Gastrocnemius medialis (tissue), 4 donors: ENCODE measurements at regions not wholly inside any gene's neighbourhood (a gene's known extent, or its start where the extent isn't known, plus 50 kb on each side); places are given as distances from the start of the nearest gene placed in this dataset.

Experiments used
- POLR2A ChIP-seq, 2 donors: fragments of 450-650 bp; IDR thresholded peaks; one replicate each; pipeline ENCODE4 v1.6.1; 2017; ENCODE audit warnings: antibody characterized with exemption in 2 of 2, mild to moderate bottlenecking in 2 of 2, moderate library complexity in 2 of 2
- TF ChIP-seq, protein P1 (sequence below), 5 experiments: fragments of 450-650 bp in 3 of 5; fragments of 200-600 bp in 2 of 5; sonication (generic) in 2 of 5; IDR thresholded peaks in 4 of 5; conservative IDR thresholded peaks in 1 of 5; 1 replicate in 4 of 5; 2 replicates in 1 of 5; pipeline ENCODE4 v1.5.1; 2016 to 2019; ENCODE audit warnings: antibody characterized with exemption in 5 of 5, mild to moderate bottlenecking in 3 of 5, moderate library complexity in 3 of 5

DNA sequence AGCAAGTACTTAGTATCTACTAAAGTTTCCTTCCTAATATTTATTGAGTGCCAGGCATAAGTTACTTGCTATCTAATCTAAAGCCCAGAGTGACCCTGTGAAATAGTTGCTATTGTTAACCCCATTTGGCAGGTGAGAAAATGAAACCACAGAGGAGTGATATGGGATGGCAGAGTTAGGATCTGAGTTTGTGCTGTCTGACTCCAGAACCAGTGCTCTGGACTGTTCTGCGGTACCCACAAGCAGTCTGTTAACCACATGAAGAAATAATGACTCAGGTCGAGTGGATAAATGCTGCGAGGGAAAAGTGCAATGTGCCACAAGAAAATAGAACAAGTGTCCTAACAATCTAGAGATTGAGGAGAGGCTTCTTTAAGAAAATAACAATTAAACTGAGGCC lies 60.7 kb upstream of the GZMB start:
- TF ChIP-seq, protein P1, sequence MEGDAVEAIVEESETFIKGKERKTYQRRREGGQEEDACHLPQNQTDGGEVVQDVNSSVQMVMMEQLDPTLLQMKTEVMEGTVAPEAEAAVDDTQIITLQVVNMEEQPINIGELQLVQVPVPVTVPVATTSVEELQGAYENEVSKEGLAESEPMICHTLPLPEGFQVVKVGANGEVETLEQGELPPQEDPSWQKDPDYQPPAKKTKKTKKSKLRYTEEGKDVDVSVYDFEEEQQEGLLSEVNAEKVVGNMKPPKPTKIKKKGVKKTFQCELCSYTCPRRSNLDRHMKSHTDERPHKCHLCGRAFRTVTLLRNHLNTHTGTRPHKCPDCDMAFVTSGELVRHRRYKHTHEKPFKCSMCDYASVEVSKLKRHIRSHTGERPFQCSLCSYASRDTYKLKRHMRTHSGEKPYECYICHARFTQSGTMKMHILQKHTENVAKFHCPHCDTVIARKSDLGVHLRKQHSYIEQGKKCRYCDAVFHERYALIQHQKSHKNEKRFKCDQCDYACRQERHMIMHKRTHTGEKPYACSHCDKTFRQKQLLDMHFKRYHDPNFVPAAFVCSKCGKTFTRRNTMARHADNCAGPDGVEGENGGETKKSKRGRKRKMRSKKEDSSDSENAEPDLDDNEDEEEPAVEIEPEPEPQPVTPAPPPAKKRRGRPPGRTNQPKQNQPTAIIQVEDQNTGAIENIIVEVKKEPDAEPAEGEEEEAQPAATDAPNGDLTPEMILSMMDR (IDR thresholded peaks at IDR 0.05 in 4 of 5, conservative IDR thresholded peaks at IDR 0.05 in 1 of 5): no peak
- no peak for TF ChIP-seq POLR2A (IDR thresholded peaks at IDR 0.05)
